IMR-90 (cell line): ENCODE measurements at regions not wholly inside any gene's neighbourhood (a gene's known extent, or its start where the extent isn't known, plus 50 kb on each side); places are given as distances from the start of the nearest gene placed in this dataset.

Source experiments
- ATAC-seq: fragments of 200-7000 bp; cut with Tn5 transposase; 2 replicates; pipeline ENCODE4 v1.9.1; 2020; ENCODE audit warnings: low read depth, mild to moderate bottlenecking, moderate library complexity
- BruUV-seq: library from RNA; stranded (reverse); fragments of 400-500 nt; replicated peaks from 2 replicates; lab custom pipeline; 2021; lab: Mats Ljungman, UMichigan
- CTCF ChIA-PET: fragments of 300-600 bp; formaldehyde crosslinking; extraction: SDS; loops from one replicate; lab custom pipeline; 2021; ENCODE audit warnings: antibody characterized with exemption; lab: Yijun Ruan, JAX
- POLR2A ChIA-PET: fragments of 300-600 bp; sonication (Branson Sonifier 250); formaldehyde crosslinking; loops from one replicate; lab custom pipeline; 2022; ENCODE audit warnings: antibody characterized with exemption; ENCODE audit not compliant: unreplicated experiment; lab: Charles Lee
- DNase-seq: peaks from one replicate; pipeline ENCODE4 v3.0.0; 2013
- H2AFZ ChIP-seq: replicated peaks from 2 replicates; pipeline ENCODE3; 2013; ENCODE audit warnings: low read length, mild to moderate bottlenecking; ENCODE audit not compliant: poor library complexity
- H2AK5ac ChIP-seq: 2 replicates; pipeline ENCODE4 v1.6.1; 2013; ENCODE audit warnings: low read depth, low read length, inconsistent platforms
- H2AK9ac ChIP-seq: replicated peaks from 2 replicates; pipeline ENCODE3; 2013; ENCODE audit warnings: mild to moderate bottlenecking, low read depth, low read length, moderate library complexity; ENCODE audit not compliant: poor library complexity
- H2BK120ac ChIP-seq: 2 replicates; pipeline ENCODE4 v1.6.1; 2013; ENCODE audit warnings: low read depth, low read length, inconsistent platforms
- H2BK15ac ChIP-seq: 3 replicates; pipeline ENCODE4 v1.6.1; 2013; ENCODE audit warnings: low read depth, low read length, inconsistent platforms
- H2BK20ac ChIP-seq: 2 replicates; pipeline ENCODE4 v1.6.1; 2013; ENCODE audit warnings: low read depth, mild to moderate bottlenecking, inconsistent platforms, low read length, moderate library complexity
- H2BK5ac ChIP-seq: 2 replicates; pipeline ENCODE4 v1.6.1; 2013; ENCODE audit warnings: mild to moderate bottlenecking, low read depth, low read length, inconsistent platforms; ENCODE audit not compliant: poor library complexity, severe bottlenecking
- H3K14ac ChIP-seq: replicated peaks from 2 replicates; pipeline ENCODE4 v1.6.1; 2013; ENCODE audit warnings: low read depth, low read length, inconsistent platforms
- H3K18ac ChIP-seq: 2 replicates; pipeline ENCODE4 v1.6.1; 2013; ENCODE audit warnings: low read depth, low read length, control low read depth
- H3K23ac ChIP-seq: 2 replicates; pipeline ENCODE4 v1.6.1; 2013; ENCODE audit warnings: low read depth, low read length, inconsistent platforms
- H3K27ac ChIP-seq: 2 replicates; pipeline ENCODE4 v1.5.1; 2013; ENCODE audit warnings: mild to moderate bottlenecking, control low read depth, low read length; ENCODE audit not compliant: insufficient read depth
- H3K27me3 ChIP-seq: 2 replicates; pipeline ENCODE4 v1.6.1; 2013; ENCODE audit warnings: low read length; ENCODE audit not compliant: control insufficient read depth, insufficient read depth
- H3K36me3 ChIP-seq: 2 replicates; pipeline ENCODE4 v1.6.1; 2013; ENCODE audit warnings: low read length, mixed read lengths; ENCODE audit not compliant: control insufficient read depth, insufficient read depth
- H3K4ac ChIP-seq: 2 replicates; pipeline ENCODE4 v1.6.1; 2013; ENCODE audit warnings: low read depth, low read length, inconsistent platforms
- H3K4me1 ChIP-seq: 2 replicates; pipeline ENCODE4 v1.6.1; 2013; ENCODE audit warnings: low read length, mixed read lengths; ENCODE audit not compliant: control insufficient read depth, insufficient read depth
- H3K4me2 ChIP-seq: 2 replicates; pipeline ENCODE4 v1.6.1; 2013; ENCODE audit warnings: low read depth, mild to moderate bottlenecking, control low read depth, low read length, moderate library complexity
- H3K4me3 ChIP-seq: 2 replicates; pipeline ENCODE4 v1.5.1; 2013; ENCODE audit warnings: low read depth, mild to moderate bottlenecking, control low read depth, low read length, moderate library complexity; ENCODE audit not compliant: insufficient read depth
- H3K56ac ChIP-seq: 2 replicates; pipeline ENCODE4 v1.6.1; 2013; ENCODE audit warnings: low read length, inconsistent platforms; ENCODE audit not compliant: insufficient read depth; ENCODE audit errors: extremely low read depth
- H3K79me1 ChIP-seq, 2 experiments: 2 replicates each; pipeline ENCODE4 v1.6.1; 2013; ENCODE audit warnings: low read length in 2 of 2, inconsistent platforms in 1 of 2, low read depth in 1 of 2
- H3K9ac ChIP-seq: 2 replicates; pipeline ENCODE4 v1.6.1; 2013; ENCODE audit warnings: low read depth, low read length, control low read depth
- H3K9me1 ChIP-seq: 2 replicates; pipeline ENCODE4 v1.6.1; 2013; ENCODE audit warnings: low read length, inconsistent platforms; ENCODE audit not compliant: insufficient read depth
- H3K9me3 ChIP-seq: 2 replicates; pipeline ENCODE4 v1.6.1; 2013; ENCODE audit warnings: low read length; ENCODE audit not compliant: control insufficient read depth, insufficient read depth
- H4K20me1 ChIP-seq: 2 replicates; pipeline ENCODE4 v1.6.1; 2013; ENCODE audit warnings: low read length, inconsistent platforms; ENCODE audit not compliant: insufficient read depth
- H4K5ac ChIP-seq: 2 replicates; pipeline ENCODE4 v1.6.1; 2013; ENCODE audit warnings: mild to moderate bottlenecking, low read depth, low read length, control low read depth
- H4K8ac ChIP-seq, 2 experiments: 2 replicates each; pipeline ENCODE4 v1.6.1; 2013; ENCODE audit warnings: low read depth in 2 of 2, low read length in 2 of 2, control low read depth in 1 of 2, inconsistent platforms in 1 of 2
- H4K91ac ChIP-seq: 2 replicates; pipeline ENCODE4 v1.6.1; 2013; ENCODE audit warnings: low read depth, low read length, inconsistent platforms; ENCODE audit not compliant: insufficient read depth
- BHLHE40 ChIP-seq: fragments of 150-350 bp; IDR thresholded peaks from 2 replicates; pipeline ENCODE4 v1.6.1; 2016; ENCODE audit warnings: mild to moderate bottlenecking, low read depth, low read length
- MAFK ChIP-seq: IDR thresholded peaks from 2 replicates; pipeline ENCODE4 v1.6.1; 2012; ENCODE audit warnings: low read depth, low read length, improper control_type of control experiment
- MXI1 ChIP-seq: IDR thresholded peaks from 2 replicates; pipeline ENCODE4 v1.6.1; 2012; ENCODE audit warnings: low read depth, mild to moderate bottlenecking, low read length, moderate library complexity, borderline replicate concordance
- RFX5 ChIP-seq: IDR thresholded peaks from 2 replicates; pipeline ENCODE4 v1.8.0; 2012; ENCODE audit warnings: low read depth, mild to moderate bottlenecking, low read length, moderate library complexity
- WGBS, 2 experiments: methylation state at CpG; one replicate each; pipeline versions ENCODE4 v1.1.5 to v1.1.7; 2013; ENCODE audit warnings: missing lambda C conversion rate in 2 of 2; ENCODE audit not compliant: insufficient read length in 1 of 2; ENCODE audit errors: extremely low coverage in 2 of 2; 5-methylcytosine and 5-hydroxymethylcytosine counted together
- dilution Hi-C: fragments of 300-500 bp; cut with HindIII; formaldehyde crosslinking; loops from one replicate; pipeline ENCODE4 v1.14.3; 2018; ENCODE audit warnings: low sequenced_read_pairs; ENCODE audit not compliant: unreplicated experiment
- in situ Hi-C: fragments of 300-500 bp; cut with MboI; formaldehyde crosslinking; loops from 3 replicates; pipeline ENCODE4 v1.14.3; 2019; ENCODE audit warnings: low sequenced_read_pairs, inconsistent platforms, mixed read lengths
- intact Hi-C: fragments of 100-400 bp; cut with micrococcal nuclease; formaldehyde crosslinking; loops from 2 replicates; pipeline ENCODE4 v1.10.0; 2022

DNA sequence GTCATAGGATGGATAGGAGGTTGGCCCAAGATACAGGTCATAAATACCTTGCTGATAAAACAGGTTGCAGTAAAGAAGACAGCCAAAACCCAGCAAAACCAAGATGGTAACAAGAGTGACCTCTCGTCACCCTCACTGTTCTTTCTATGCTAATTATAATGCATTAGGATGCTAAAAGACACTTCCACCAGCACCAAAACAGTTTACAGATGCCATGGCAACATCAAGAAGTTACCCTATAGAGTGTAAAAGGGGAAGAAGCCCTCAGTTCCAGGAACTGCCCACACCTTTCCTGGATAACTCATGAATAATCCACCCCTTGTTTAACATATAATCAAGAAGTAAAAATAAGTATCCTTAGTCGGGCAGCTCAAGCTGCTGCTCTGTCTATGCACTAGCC is 671.9 kb downstream of the PTPRC start:
- Histone ChIP-seq H3K4ac (no peak overlapping the region), H3K56ac (no peak overlapping the region), H4K20me1 (no peaks in the 10 kb centered on the region), H3K9me3 (no peaks in the 10 kb centered on the region), H4K8ac (no peak overlapping the region), H2AFZ (no peak overlapping the region), H2BK20ac (no peak overlapping the region), H3K18ac (no peak overlapping the region), H3K4me3 (no peak overlapping the region), H4K91ac (no peak overlapping the region), H2BK15ac (no peak overlapping the region), H3K27me3 (no peaks in the 10 kb centered on the region), H2BK120ac (no peak overlapping the region), H2AK5ac (no peak overlapping the region), H4K5ac (no peak overlapping the region), H3K4me2 (no peak overlapping the region), H3K36me3 (no peaks in the 10 kb centered on the region), H3K9ac (no peak overlapping the region), H2AK9ac (no peak overlapping the region), H3K4me1 (no peaks in the 10 kb centered on the region), H3K79me1 (no peaks in the 10 kb centered on the region), H3K9me1 (no peaks in the 10 kb centered on the region), H3K23ac (no peak overlapping the region), H3K14ac (no peak overlapping the region), H2BK5ac (no peak overlapping the region), H3K27ac (no peak overlapping the region)
- ATAC-seq (no peak), DNase-seq (no peak)
- intact Hi-C loops (loop anchor here (10.0 kb wide), 1 partner anchor 244 kb away; no protein-coding TSS in a partner anchor), in situ Hi-C loops (no loop called here), dilution Hi-C loops (no loop called here)
- BruUV-seq, result no TSS peak
- CTCF ChIA-PET, result no interaction called here
- 100% methylated on average over 1 of the region's 2 CpGs; no CpG with 5 or more reads in 1 of the 2 experiments for WGBS, 2 experiments
- no peak for TF ChIP-seq MXI1
- TF ChIP-seq RFX5, result no peak
- TF ChIP-seq BHLHE40, result no peak
- TF ChIP-seq MAFK, result no peak
- POLR2A ChIA-PET, result no interaction called here
